HUDEP-2 (cell line): ENCODE measurements at regions not wholly inside any gene's neighbourhood (a gene's known extent, or its start where the extent isn't known, plus 50 kb on each side); places are given as distances from the start of the nearest gene placed in this dataset.

ENCODE experiments used
- DNase-seq, 76 experiments: peaks; one replicate each; lab custom pipeline; 2025; ENCODE audit not compliant: unreplicated experiment in 76 of 76; lab: John Stamatoyannopoulos, UW

DNA sequence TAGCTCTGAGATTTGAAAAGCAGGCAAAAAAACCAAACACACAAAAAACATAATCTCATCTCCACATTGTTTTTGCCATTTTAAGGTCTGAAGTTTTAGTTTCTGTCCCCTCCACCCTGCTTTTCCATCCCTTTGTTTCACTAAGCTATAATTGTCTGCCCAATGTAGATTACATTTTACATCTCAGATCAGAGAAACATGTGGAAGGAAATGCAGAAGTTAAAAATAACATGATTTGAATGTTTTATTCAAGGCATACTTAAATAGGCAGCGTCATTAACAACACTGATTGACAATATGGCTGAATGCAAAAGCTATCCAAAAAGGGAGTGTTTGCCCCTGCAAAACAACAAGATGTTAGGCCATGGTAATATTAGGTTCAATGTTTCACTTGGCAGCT, 448.1 kb upstream of the ZNF385D start:
- DNase-seq, result no peak

DNA sequence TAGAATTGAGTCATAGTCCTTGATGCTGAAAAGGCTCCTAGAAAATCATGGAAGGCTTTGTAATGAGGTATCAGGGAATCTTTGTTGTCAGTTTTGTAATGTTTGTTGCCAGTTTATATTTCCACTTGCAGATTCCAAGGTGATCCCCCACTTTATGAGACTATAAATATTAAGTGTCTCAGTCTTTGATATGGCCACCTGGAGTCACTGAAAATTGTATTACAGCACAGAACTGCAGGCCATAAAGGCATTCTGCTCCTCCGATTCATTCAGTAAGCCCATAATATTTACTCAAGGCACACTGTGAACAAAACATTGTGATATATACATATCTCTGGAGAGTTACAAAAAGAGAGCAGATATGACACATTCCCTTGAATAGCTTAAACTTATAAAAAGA, 457.8 kb upstream of the ZNF385D start:
- DNase-seq, result no peak

DNA sequence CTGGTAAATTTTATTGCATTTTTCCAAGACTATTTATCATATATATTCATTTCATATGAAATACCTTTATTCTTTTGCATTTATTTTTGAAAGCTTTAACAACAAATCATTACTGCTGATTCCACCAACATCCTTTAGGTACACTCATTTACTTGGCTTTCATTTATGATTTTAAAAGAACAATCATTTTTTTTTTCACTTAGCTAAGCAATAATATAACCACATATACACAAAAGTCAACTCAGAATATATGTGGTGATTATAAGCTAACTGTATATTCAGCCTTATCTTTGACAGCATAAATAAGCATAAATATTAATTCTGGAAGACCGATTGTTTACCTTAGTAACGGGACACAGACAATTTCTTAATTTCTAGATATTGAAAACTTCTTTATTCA, 458.6 kb upstream of the ZNF385D start:
- no peak for DNase-seq

DNA sequence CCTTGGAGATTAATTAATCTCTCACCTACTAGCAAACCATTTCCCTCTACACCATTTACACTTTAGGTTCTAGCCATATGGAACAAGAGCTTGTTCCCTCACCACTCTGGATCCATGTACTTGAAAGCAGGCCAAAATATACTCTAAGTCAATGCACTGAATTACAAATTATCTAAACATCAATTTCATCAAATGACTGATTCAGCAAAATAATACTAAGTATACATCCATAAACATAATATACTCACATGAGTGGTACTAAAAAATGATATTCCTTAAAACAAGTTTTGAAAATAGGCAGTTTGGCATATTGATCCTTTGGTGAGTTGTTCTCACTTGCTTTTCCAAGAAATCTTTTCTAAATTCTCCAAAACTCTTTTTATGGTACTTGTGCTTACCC, 459.7 kb upstream of the ZNF385D start:
- no peak for DNase-seq

DNA sequence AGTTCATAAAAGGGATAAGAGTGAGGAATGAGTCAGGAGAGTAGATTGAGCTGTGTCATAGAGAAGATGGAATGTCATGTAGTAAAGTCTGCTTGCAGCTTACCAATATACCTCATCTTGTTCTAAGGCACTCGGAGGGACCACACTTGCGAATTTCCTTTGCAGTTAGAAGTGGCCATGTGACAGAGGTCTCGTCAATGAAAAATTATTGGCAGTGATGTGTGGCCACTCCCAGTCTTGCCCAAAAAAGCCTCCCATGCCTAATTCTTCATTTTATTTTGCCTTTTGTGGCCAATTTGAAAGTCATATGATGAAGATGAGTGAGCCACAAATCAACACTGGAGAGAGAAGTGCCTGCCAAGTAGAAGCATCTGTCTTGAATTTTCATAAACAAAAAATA, 465.6 kb upstream of the ZNF385D start:
- DNase-seq, result no peak

DNA sequence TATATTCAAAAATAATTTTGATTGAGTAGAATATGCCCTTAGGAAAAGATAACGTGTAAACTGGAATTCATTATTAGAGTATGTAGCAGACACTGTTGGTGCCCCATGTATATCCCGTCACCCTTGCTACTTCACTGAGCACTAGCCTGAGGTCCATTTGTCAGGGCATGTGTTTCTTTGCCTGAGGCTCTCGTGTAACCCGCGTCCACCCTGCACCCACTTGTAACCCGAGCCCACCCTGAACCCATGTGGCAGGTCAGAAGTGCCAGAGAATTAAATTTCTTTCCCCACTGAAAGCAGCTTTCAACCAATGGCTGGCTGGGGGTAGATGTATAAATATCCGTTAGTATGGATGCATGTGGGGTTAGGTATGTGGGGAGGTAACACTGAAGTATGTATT, 474.2 kb upstream of the ZNF385D start:
- no peak for DNase-seq

DNA sequence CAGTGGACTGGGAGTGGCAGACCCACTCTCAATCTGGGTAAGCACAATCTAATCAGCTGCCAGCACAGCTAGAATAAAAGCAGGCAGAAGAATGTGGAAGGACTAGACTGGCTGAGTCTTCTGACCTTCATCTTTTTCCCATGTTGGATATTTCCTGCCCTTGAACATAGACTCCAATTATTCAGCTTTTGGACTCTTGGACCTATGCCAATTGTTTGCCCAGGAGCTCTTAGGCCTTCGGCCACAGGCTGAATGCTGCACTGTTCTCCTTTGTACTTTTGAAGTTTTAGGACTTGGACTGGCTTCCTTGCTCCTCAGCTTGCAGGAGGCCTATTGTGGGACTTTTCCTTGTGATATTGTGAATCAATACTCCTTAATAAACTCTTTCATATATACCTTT, 477.7 kb upstream of the ZNF385D start:
- DNase-seq, result no peak

DNA sequence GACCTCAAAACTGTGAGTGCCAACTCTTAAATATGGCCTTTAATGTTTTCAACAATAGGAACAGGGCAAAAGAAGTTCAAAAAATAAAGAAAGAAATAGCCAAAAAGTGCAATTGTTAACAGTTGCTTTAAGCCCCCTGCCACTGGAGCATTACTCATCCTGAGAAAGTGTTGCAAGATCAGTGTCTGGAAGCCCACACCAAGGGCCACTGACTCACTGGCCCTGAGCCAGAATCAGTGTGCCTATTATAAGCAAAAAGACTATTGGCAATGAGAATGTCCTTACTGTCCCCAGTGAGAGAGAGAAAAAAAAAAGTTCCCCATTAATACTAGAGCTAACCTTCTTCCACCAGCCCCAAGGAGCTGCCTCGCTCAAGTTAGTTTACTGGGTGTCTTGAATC, 480.1 kb upstream of the ZNF385D start:
- no peak for DNase-seq

DNA sequence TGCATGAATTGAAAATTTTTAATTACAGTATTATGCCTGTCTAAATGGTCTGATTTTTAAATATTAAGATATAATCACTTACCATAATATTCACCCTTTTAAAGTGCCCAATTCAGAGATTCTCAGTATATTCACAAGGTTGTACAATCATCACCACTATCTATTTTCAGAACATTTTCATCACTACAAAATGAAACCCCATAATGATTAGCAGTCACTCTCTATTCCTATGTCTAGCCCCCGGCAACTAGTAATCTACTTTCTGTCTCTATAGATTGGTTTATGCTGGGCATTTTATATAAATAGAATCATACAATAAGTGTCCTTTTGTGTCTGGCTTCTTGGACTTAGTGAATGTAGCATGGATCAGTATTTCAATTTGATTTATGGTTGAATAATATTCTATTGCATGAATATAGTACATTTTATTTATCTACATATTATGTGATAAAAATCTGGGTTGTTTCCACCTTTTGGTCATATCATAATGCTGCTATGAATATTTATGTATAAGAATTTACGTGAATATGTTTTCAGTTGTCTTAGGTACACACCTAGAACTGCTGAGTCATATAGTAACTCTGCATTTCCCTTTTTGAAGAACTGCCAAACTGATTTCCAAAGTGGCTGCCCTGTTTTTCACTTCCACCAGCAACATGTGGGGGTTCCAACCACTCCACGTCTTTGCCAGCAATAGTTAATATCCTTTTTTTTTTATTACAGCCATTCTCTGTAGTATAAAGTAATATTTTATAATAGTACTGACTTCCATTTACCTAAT, 485.7 kb upstream of the ZNF385D start:
- peak in 1 of 76 experiments; percentile 5 for DNase-seq

DNA sequence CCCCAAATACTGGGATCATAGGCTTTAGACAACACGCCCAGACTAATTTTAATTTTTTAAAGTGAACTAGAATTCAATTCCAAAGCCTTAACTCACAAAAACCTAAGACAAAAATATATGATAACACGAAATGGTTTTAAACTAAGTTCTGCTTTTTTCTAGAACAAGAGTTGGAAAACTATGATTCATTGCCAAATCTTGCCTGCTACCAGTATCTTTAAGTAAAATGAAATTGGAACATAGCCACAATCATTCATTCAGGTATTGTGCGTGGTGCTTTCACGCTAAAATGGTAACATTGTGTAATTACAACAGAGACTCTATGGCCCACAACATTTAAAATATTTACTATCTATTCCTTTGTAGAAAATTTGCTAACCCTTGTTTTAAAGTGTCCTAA, 488.0 kb upstream of the ZNF385D start:
- no peak for DNase-seq

DNA sequence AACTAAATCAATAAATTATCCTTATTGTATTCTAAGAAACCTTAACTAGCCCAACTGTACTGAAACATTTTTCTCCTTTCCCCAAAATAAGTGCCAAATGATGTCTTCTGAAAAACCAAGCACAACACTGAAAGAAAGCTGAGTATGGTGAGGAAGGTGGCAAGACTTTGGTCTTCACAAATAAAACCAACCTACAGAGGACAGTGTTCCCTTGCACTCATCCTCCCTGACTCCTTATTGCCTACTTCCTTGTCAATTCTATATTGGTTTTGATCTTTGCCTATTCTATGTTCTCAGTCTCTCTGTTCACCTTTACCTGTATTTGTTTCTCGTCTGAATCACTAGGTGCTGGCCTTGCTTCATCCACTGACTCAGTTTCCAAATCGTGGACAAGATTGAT, 490.1 kb upstream of the ZNF385D start:
- DNase-seq, result no peak

DNA sequence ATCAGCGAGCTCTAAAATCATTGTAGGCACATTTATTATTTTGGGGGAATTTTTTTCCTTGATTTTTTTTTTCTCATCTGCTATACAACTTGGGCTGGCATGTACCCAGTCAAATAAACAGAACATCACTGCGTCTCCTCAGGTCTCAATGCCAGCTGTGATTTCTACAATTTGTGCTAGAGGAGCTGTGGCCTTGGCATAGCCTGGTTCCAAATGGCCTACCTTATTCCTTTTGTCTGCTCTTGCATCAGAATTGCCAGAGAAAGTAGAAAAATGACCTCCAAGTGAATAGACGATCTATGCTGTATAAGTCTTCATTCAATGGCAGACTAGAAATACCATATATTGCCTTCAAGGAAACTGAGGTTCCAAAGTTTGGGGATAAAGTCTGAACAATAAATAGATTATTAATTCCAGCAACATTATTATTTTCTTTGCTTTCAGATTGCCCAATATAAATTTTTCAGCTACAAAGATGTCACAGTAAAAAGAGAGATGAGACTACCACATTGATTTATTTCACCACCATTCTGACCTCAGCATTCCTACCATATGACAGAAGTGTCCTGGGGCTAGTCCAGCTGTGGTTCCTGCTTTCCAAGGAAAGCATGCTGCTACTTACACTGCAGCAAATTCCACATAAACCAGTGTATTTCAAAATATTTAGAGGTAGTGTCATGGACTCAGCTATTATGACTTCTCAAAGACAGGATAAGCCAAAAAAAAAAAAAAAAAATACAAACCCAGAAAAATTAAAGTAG, 493.9 kb upstream of the ZNF385D start:
- no peak for DNase-seq

DNA sequence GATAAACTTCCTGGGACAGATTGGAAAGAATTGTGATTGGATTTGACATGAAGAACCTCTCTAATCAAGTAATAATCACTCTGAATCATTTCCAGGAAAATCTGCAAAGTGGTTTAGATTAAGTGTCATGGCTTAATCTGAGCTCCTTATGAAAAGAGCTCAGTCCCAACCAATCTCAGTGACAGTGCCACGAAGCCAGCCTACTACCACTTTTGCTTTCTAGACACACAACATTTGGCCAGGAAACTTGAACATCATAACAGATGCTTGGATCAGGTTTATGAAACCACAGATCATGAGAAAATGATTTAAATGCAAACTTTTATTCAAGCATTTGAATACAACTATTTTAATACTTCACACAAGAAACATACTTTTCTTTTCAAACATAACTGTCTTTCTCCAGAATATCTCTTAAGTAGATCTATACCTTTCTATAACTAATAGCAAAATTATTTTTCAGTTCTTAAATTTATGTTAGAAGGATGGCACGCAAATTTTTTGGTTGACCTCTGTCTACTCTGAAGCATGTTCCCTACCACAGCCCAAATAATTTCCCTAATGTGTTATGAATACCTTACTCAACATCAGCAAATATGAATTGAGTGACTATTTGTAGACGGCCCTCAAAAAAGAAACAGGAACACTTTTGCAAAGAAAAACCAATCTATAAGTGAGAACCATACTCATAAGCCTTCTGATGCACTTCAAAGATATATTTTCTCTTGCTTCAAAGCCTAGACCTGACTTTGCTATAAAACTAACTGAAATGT, 495.0 kb upstream of the ZNF385D start:
- DNase-seq, result no peak

DNA sequence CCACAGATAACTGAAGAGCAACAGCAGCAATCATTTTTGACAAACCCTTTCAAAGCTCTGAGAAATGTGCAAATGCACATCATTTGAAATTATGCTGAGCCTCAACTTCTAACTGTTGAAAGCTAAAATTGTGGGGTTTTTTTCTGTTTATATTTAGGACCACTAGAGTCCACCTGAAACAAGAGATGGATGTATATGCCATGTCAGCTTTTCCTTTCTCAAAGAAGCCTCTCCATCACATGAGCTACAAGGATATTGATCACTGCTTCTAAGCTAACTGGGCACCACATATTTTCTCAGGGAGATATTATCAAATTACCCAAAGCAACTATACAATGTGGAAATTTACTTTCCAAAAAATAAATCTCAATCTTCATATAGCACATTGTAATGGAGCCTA, 498.6 kb upstream of the ZNF385D start:
- DNase-seq, result no peak

DNA sequence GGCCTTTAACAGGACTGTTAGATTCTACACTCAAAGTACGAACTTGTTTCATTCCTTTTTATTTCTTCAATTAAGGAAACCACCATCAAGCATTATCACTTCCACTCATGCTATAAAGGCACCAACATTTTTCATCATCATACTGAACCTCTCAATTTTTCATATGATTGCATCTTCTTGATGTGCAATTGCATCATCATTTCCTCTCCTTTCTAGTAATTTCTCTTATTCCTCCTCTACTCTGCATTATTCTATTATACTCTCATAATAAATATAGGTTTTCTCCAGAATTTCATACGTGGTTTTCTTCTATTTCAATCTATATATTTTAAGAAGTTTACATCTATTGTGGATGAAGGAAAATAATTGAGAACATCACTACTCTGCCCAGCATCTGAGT, 506.2 kb upstream of the ZNF385D start:
- DNase-seq, result no peak

DNA sequence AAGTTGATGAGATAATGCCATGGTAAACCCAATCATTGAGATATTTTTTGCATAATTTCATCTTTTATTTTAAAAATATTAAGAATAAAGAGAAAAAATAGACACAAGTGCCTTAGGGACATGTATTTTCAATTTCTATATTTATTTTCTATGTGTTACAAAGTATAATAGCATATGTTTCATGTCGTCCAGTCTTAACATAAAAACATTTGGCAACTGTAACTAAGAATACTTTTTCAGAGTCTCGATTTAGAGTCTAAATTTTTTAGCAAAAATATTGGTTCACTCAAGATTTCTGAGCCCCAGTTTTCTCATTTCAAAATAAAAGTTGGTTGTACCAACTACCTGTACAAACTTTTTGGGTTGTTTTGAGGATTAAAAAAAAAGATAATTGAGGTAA, 511.4 kb upstream of the ZNF385D start:
- DNase-seq, result no peak

DNA sequence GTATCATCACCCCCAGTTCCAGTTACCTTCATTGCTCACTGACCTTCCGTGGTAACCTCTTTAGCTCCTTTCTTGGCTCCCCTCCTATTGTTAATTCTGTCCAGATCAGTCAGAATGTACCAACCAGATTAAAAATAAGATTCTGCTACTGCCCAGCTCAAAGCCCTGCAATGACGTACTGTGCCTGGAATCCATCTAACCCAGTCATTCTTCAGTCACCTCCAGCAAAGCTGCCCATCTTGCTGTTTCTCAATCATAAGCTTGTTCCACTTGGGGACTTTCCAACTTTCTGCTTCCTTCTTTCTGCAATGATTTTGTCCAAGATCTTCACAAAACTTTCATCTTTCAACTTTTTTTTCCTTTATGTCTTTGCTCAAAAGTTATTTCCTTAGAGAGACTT, 512.0 kb upstream of the ZNF385D start:
- DNase-seq, result peak in 3 of 76 experiments; percentile 4 to 23 (median 13)

DNA sequence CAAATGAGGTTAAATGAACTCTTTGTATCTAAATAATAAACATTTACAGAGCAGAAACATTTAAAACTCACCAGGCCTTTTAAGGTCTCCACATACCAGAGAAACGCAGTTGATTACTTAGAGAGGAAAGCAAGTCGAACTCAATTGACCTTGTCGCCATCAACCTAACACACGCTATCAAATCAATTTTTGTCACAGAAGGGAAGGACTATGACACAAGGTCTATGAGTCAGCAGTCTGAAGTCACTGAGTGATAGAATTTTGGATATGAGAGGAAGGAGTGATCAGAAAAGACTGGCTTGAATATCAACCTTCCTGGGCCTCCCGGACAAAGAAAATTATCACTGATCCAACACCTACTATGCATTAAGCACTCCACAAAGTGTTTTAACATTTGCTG, 514.4 kb upstream of the ZNF385D start:
- peak in 2 of 76 experiments; percentile 2 to 3 for DNase-seq

DNA sequence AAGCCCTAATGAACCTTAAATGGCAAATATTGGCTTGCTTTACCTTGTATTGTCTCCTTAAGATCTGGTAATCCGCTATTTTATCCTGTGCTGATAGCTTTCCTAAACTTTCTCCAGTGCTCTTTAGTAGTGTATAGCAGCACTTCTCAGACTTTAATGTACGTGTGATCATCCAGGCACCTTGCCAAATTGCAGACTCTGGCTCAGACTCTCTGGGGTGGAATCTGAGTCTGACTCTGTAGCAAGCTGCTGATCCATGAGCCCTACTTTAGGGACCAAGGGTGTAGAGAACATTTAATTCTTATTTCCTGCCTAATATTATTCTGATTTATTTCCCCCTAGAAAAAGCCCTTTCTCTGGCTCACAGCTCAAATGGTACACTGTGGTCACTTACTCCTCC, 518.8 kb upstream of the ZNF385D start:
- DNase-seq, result peak in 14 of 76 experiments; percentile 2 to 47 (median 14)

DNA sequence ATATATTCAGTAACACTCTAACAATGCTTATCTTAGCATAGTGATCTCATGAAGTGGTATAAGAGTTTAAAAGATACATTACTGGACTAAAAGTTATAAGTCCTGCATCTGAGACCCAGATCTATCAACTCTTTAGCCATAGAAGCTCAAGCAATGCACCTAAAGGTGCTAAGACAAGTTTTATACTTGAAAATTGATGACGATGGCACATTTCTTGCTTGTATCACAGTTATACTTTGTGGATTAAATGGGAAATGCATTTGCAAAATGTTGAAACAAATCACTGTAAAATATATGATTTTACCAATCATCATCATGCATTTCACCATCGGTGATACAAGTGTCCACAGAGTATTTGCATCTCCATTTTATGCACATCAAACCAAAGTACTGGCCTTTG, 525.3 kb upstream of the ZNF385D start:
- DNase-seq, result no peak

DNA sequence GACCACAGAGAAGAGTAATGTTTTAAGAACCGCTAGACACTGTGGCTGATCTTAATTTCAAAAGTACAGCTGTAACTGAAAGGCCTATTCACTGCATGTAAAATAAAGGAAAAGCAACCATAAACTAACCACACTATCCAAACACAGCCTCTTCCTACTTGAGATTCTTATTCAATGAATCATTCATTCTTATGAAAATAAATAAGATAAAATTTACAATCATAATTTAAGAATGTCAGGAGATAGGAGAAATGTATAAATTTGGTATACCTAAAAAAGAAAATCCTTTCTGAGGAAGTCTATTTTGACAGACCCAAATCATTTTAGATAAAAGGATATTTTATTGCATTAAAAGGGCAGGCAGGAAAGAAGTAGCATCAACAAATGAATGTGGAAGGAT, 533.5 kb upstream of the ZNF385D start:
- no peak for DNase-seq

DNA sequence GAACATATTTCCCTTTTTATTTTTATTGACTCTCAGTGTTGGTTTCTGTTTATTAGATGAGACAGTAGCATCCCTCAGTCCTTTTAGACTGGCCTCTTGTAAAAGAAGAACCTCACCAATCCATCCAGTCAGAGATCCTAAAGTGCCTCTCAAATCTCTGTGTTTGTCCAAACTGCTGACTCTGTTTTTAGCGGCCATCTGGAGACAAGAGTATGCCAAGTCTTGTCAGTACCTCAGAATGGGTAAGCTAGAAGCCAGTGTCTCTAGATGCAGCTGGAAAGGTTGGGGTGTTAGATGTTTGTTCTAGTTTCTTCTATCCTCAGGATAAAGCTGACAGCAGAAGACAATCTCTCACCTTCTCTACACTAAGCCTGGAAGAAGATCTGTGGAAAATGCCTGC, 537.7 kb upstream of the ZNF385D start:
- DNase-seq, result no peak
